ENCODE measurements at regions not wholly inside any gene's neighbourhood (a gene's known extent, or its start where the extent isn't known, plus 50 kb on each side); places are given as distances from the start of the nearest gene placed in this dataset.
"Not testable (repeated sequence)": the region's sequence is repeated elsewhere in the genome, so short reads cannot be mapped to it uniquely, and the experiment has no call there.

DNA sequence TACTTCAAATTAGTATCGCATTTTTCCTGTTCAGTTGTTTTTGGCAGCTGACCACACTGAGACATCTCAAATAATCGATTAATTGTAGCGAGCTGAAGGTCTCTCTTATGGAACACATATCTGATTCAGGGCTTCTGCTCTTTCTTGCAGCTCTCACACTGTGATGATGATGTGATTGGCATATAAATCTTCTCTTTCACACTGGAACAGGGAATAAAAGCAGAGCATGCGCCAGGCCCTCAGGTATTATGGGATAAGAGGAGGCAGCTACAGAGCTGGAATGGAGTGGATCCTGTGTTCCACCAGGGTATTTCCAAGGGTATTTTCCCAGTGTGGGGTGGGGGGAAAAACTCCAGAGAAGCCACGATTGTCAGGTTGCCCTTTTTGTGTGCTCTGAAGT is 265.4 kb upstream of the CASK start:
- no peak for ATAC-seq
- intact Hi-C loops (cut with DNase I) = no loop called here
- no peak for DNase-seq (ENCODE audit: missing footprints)

GRCh38 chrX:42176789-42177188 is 253.4 kb upstream of the CASK start:
- ATAC-seq (no peak), DNase-seq (ENCODE audit: missing footprints) (no peak)
- intact Hi-C loops (cut with DNase I) = no loop called here

GRCh38 chrX:42175843-42176242 is 252.5 kb upstream of the CASK start:
- DNase-seq (ENCODE audit: missing footprints) = no peak
- intact Hi-C loops (cut with DNase I) = no loop called here
- no peak for ATAC-seq

DNA sequence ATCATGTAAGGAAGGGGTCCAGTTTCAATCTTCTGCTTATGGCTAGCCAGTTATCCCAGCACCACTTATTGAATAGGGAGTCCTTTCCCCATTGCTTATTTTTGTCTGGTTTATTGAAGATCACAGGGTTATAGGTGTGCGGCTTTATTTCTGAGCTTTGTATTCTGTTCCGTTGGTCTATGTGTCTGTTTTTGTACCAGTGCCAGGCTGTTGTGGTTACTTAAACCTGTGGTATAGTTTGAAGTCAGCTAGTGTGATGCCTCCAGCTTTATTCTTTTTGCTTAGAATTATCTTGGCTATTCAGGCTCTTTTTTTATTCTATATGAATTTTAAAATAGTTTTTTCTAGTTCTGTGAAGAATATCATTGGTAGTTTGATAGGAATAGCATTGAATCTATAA is 234.6 kb upstream of the CASK start:
- DNase-seq (ENCODE audit: missing footprints); ATAC-seq; intact Hi-C loops (cut with DNase I): not testable (repeated sequence)

DNA sequence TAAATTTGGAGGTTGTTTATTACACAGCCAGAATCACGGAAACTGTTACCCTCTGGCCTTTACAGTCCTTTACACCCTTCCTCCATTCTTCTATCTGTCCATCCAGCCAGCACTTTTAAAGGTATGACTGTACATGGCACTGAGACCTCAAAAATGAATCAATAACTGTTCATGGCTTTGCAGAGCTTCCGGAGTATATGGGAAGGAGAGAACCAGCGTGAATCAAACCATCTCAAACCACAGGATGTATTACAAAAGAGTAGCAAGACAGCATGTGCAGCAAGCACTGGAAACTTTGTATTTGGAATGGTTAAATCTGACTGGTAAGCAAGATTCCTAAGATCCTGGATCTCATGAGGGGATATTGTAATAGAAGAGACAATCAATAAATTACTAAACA is 228.5 kb upstream of the CASK start:
- ATAC-seq (no peak), DNase-seq (ENCODE audit: missing footprints) (no peak)
- intact Hi-C loops (cut with DNase I) = no loop called here

DNA sequence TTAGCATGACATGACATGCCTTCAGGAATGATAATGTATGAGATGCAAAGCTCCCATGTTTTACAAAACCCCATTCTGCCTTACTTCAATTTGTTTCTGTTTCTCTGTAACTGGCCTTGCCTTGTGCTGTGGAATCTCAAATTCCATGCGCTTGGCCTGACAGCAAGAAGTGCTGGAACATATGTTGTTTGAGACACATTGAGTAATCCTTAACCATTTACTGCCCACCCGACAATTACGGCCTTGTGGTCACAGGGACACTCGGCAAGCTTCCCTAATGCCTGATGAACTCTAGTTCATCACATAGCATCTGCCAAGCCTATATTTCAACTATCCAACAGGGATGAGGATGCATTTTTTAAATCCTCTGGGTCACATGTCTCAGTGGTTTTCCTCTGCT is 226.4 kb upstream of the CASK start:
- ATAC-seq (no peak), DNase-seq (ENCODE audit: missing footprints) (no peak)
- intact Hi-C loops (cut with DNase I) = no loop called here

- ATAC-seq = no peak
- no peak for DNase-seq (ENCODE audit: missing footprints)
- intact Hi-C loops (cut with DNase I) = no loop called here
These were observed 225.9 kb upstream of the CASK start for GRCh38 chrX:42149281-42149680.

DNA sequence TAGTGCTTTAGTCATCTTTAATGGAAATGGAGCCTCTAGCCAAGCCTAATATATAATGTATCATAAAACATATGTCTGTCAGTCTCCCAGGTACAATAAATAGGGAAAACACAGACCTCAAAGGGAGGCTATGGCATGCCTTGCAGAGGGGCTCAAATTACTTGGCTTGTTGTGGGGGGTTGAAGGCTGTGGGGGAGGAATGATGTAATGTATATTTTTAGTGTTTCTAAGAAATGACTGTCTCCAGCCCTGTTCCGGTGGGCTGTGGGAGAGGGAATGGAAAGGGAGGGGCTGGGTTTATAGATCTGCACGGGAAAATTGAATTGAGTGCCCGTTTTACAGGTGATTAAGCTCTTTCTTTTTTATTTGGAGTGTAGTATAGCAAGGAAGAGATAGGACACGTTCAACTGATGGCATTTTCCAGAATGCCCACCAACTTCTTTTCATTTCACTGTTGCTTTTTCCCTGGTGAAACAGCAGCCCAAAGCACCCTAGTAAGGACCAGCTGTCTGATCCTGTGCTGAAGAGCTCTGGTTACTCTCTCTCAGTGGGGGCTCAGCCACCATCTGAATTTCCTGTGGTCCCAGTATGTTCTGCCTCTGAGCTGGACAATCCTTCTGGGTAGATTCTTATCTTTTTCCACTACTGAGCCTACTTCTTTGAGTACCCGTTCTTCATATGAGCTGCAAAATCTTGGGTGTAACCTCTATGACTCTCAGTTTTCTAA is 220.7 kb upstream of the CASK start:
- intact Hi-C loops (cut with DNase I) = no loop called here
- ATAC-seq = no peak
- no peak for DNase-seq (ENCODE audit: missing footprints)

GRCh38 chrX:42140320-42140719 is 217.0 kb upstream of the CASK start:
- ATAC-seq = no peak
- DNase-seq (ENCODE audit: missing footprints) = no peak
- intact Hi-C loops (cut with DNase I) = no loop called here

GRCh38 chrX:42135583-42136228 is 212.4 kb upstream of the CASK start:
- intact Hi-C loops (cut with DNase I) = no loop called here
- ATAC-seq = no peak
- DNase-seq (ENCODE audit: missing footprints) = no peak

DNA sequence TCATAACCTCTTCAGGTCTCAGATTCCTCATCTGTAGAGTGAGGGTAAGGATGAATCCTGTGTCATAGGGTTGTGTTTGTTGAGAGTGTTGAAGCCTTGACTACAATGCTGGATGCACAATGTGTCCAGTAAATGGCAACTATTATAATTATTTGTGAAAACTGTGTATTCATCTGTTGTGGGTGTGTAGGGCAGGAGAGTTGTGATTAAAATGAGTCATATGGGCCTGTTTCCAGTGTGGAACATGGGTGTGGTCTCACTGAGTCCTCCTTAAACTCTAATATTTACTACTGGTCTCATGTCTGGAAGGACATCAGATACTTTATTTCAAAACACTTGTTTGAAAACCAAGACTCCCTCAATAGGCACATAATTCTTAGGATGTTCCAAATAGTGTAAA is 208.5 kb upstream of the CASK start:
- intact Hi-C loops (cut with DNase I) = no loop called here
- ATAC-seq (peak; percentile 34), DNase-seq (ENCODE audit: missing footprints) (no peak)

DNA sequence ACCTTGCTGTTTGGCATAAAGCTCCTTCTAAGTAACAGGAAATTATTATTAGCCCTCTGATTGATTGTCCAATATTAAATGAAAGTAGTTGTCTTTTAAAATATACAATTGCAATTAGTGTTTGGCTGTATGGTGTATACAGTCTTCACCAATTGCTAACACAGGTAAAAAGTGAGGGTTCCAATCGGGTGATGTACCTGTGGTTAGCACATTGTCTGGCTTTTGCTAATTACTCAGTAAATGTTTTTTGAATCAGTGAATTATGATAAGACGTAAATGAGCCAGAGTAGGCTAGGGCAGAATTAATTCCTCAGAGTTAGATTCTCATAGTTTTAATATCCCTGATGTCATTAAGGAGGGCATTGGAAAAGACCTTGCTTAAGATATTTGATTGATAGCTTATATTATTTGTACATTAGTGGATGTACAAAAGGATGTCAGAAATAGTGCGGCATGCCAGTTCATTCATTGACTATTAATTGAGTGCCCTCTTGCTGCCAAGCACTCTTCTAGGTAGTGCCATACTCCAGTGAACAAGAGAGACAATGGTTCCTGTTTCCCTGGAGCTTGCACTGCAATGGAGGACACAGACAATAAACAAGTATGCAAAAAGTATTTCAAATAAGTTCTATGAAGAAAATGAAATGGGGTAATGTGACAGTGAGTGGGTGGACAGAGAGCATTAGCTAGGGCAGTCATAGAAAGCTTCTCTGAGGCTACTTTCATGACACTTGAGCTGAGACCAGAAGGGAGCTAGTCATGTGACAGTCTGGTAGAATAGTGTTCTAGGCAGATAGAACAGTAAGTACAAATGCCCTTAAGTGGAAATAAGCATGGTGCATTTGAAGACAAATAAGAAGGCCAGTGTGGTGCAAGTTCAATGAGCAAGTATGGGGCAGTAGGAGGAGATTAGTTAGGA is 205.9 kb upstream of the CASK start:
- no peak for ATAC-seq
- DNase-seq (ENCODE audit: missing footprints) = no peak
- intact Hi-C loops (cut with DNase I) = no loop called here

- ATAC-seq (no peak), DNase-seq (ENCODE audit: missing footprints) (no peak)
- intact Hi-C loops (cut with DNase I) = no loop called here
These were observed 205.2 kb upstream of the CASK start for GRCh38 chrX:42128587-42128986.

DNA sequence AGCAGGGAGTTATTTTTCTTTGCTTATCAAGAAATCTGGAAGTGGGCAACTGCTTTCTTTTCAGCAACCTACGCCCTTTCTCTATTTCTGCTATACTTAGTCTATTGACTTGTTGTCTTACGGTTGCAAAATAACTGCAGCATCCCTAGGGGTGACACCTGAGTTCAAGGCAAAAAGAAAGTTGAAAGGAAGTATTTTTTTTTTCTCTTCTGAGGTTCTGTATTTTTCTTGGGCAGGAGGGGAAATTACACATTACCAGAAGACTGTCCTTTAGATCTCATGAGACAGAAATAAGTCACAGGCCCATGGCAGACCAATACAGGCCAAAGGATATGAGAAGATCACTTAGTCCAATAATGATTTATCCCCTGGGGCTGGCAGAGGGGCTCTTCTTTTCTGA is 204.7 kb upstream of the CASK start:
- ATAC-seq (no peak), DNase-seq (ENCODE audit: missing footprints) (no peak)
- intact Hi-C loops (cut with DNase I) = no loop called here

DNA sequence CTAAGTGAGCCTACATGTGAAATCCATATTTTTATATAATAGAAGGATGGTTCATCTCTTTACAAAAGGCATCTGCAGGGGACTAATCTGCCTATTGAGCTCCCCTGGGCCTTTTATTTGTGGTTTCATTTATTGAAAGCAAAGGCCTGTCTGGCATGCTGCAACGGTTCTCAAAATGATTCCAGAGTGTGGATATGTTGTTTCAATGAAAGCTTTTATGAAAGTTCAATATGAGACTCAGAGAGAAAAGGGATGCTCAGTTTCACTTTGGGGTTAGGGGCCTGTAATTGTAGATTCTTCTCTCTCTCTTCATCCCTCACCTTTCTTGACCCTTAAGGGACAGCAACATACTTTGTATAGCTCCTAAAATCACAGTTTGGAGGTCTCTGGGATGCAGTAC is 204.2 kb upstream of the CASK start:
- no peak for DNase-seq (ENCODE audit: missing footprints)
- intact Hi-C loops (cut with DNase I) = no loop called here
- no peak for ATAC-seq

DNA sequence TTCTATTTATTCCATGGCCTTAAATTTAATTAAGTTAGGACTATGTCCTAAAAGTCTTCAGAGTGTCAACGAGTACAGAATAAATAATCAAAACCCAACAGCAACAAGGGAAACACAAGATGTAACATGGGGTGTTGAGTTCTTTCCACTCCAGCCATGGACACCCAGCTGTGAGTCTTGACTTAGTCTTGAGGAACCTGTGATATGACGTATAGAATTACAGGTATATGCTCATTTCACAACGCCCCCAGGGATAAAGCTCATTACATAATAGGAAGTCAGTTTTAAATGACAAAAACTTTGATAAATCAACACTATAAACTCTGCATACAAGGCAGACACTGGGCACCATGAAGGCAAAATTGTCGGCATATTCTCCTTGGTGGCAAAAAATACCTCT is 200.0 kb upstream of the CASK start:
- DNase-seq (ENCODE audit: missing footprints) (no peak), ATAC-seq (no peak)
- intact Hi-C loops (cut with DNase I) = no loop called here

DNA sequence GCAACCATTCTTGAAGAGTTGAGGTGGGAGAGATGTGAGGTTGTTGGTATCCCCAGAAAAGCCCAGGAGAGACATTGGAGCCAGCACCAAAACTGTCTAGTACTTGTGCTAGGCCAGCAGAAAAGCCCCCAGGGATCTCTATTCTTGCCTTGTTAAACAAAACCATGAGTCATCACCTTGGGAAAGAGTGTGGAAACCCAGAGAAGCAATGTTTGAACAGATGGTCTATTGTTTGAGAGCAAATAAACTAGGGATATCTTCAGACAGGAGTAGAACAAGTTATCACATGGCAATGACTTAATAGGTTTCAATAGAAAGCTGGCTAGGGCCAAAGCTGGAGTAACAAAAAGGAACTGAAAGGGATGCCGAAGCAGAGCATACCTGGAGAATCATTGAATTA is 195.7 kb upstream of the CASK start:
- intact Hi-C loops (cut with DNase I) = no loop called here
- no peak for DNase-seq (ENCODE audit: missing footprints)
- no peak for ATAC-seq

DNA sequence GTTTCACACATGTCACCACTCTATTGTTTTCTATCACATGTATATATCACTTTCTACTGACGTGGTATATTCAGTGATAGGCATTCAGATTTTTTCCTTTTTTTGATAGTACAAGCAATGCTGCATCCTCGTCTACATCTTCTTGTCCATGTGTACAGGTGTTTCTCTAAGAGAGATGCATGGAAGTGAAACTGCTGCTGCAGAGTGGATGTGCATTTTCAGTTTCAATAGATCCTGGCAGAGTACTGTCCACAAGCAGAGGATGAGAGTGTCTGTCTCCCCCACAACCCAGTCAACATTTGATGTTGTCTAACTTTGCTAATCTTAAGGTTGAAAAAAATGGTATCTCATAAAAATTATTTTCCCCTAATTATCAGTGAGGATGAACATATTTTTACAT is 194.0 kb upstream of the CASK start:
- no peak for DNase-seq (ENCODE audit: missing footprints)
- intact Hi-C loops (cut with DNase I) = no loop called here
- no peak for ATAC-seq

DNA sequence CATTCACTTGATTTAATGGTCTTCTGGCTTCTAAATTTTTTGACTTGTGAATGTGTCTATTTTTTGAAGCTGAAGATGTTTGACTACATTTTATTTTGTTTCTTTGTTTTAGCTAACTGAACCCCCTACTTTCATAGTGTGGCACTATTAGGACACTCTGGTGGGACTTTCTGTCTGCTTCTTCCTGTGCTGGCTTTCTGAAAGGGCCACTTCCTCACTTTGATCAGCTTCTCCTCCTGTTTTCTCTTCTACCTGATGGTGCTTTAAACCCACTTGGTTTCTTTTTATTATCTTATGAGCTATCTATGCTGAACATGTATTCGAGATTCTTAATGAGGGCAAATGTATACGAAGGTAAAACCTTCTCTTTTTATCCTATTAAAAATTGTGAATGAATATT is 186.1 kb upstream of the CASK start:
- intact Hi-C loops (cut with DNase I) = no loop called here
- ATAC-seq (no peak), DNase-seq (ENCODE audit: missing footprints) (no peak)

Data from Right ventricle myocardium inferior (tissue), 1 donor.